ENCODE measurements at regions not wholly inside any gene's neighbourhood (a gene's known extent, or its start where the extent isn't known, plus 50 kb on each side); places are given as distances from the start of the nearest gene placed in this dataset.

DNA sequence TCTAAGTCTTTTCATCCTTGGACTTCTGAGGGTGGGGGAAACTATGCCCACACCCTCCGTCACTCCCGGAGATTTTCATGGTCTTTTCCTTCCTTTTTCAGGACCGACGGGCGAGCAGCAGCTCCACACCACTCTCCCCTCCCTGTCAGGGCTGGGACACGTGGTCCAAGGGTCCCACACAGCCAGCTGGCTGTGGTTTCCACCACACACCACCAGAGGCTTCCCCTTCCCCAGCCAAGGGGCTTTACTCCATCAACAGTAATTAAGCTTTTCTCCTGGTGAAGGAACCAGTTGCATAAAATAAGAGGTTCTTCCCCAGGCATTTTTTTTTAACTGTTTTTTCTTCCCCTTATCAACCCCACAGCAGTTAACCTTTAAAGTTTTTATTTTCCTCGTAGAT lies 453.9 kb downstream of the GPAT3 start:
- H3K4me3 ChIP-seq (replicated peaks; ENCODE audit: low read depth, low read length), result no peak overlapping the region
- TF ChIP-seq CTCF (IDR thresholded peaks at IDR 0.05; ENCODE audit: low read depth, low read length, missing control alignments), result no peak
- no peak for DNase-seq (ENCODE audit: extremely low read depth, low read depth)

DNA sequence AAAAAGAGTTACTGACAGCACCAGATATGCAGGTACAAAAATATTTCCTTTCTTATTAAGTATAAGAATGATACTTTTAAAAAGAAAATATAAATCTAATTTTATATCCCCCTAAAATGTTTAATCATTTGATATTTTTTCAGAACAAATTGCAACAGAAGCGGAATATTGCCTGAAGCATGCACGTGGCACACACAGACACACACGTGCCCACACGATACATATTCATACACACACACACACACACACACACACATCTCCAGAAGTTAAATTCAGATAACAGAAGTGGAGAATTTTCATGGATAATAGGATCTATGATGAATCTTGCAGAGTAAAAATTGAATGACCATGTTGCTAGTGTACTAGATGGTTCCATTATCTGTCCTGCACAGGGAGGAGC lies 445.2 kb downstream of the GPAT3 start:
- no peak for TF ChIP-seq CTCF (IDR thresholded peaks at IDR 0.05; ENCODE audit: low read depth, low read length, missing control alignments)
- no peak overlapping the region for H3K4me3 ChIP-seq (replicated peaks; ENCODE audit: low read depth, low read length)
- DNase-seq (ENCODE audit: extremely low read depth, low read depth), result no peak

DNA sequence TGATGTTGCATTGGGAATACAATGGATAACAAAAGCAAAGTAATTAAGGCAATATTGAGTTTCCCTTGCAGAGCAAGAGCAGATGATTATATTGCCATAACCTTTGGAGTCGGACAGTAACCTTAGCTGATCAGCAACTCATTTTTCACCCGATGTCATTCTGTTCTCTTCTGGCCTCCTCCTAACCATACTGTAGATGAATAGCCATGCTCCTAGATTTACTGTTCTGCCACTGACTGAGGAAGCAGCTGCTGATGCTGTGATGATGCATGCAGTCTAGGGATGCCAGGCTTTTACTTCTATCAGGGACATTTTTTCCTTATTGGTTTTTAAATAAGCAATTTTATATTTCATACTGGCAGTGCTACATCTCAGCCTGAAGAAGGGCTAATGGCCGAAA lies 443.9 kb downstream of the GPAT3 start:
- TF ChIP-seq CTCF (IDR thresholded peaks at IDR 0.05; ENCODE audit: low read depth, low read length, missing control alignments), result no peak
- no peak overlapping the region for H3K4me3 ChIP-seq (replicated peaks; ENCODE audit: low read depth, low read length)
- DNase-seq (ENCODE audit: extremely low read depth, low read depth), result no peak

- no peak for TF ChIP-seq CTCF (IDR thresholded peaks at IDR 0.05; ENCODE audit: low read depth, low read length, missing control alignments)
- no peak for DNase-seq (ENCODE audit: extremely low read depth, low read depth)
- H3K4me3 ChIP-seq (replicated peaks; ENCODE audit: low read depth, low read length), result no peak overlapping the region
Measured at GRCh38 chr4:83974111-83974780, 438.3 kb downstream of the GPAT3 start.

DNA sequence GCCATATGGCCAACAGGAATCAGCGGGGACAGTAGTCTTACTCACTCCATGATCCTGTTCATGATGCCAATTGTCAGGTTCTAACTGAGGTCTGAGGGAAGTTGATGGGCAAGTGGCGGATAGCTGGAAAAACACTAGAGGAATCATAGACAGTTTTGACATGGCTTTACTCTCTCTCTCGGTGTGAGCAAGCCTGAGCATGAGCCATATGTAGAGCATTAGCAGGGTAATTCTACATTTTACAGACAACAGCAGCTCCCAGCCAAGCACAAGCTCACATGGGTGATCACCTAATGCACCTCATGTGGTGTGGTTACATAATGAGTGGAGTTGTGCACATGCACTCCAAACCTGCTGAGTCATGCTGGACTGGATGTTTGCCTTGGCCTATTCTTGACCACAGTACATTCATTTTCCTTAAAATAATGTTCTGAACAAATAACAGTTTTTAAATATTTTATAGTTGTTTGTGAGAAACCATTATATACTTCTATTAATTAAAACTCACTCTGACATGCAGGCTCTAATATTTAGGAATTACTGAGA lies 429.2 kb downstream of the GPAT3 start:
- no peak overlapping the region for H3K4me3 ChIP-seq (replicated peaks; ENCODE audit: low read depth, low read length)
- TF ChIP-seq CTCF (IDR thresholded peaks at IDR 0.05; ENCODE audit: low read depth, low read length, missing control alignments), result no peak

DNA sequence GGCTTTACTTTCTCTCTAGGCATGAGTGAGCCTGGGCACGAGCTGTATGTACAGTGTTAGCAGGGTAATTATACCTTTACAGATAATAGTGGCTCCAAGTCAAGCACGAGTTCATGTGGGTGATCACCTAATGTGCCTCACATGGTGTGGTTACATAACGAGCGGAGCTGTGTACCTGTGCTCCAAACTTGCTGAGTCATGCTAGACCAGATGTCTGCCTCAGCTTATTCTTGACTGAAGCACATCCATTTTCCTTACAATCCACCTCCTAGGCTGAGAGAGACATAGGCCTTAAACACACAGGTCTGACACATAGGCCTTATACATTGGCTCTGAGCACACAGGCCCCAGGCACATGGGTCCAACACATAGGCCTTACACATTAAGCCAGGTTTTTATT lies 426.6 kb downstream of the GPAT3 start:
- DNase-seq (ENCODE audit: extremely low read depth, low read depth), result no peak
- H3K4me3 ChIP-seq (replicated peaks; ENCODE audit: low read depth, low read length), result no peak overlapping the region
- no peak for TF ChIP-seq CTCF (IDR thresholded peaks at IDR 0.05; ENCODE audit: low read depth, low read length, missing control alignments)

More for the DNA sequence above, 429.2 kb downstream of the GPAT3 start:
- DNase-seq (ENCODE audit: extremely low read depth, low read depth), result no peak

- H3K4me3 ChIP-seq (replicated peaks; ENCODE audit: low read depth, low read length), result no peak overlapping the region
- no peak for DNase-seq (ENCODE audit: extremely low read depth, low read depth)
- TF ChIP-seq CTCF (IDR thresholded peaks at IDR 0.05; ENCODE audit: low read depth, low read length, missing control alignments), result no peak
Measured at GRCh38 chr4:83961575-83961974, 425.7 kb downstream of the GPAT3 start.

All from HFF-Myc (cell line).